Liver (tissue), 8 donors: ENCODE measurements at regions not wholly inside any gene's neighbourhood (a gene's known extent, or its start where the extent isn't known, plus 50 kb on each side); places are given as distances from the start of the nearest gene placed in this dataset.

Experiments
- DNase-seq: peaks from one replicate; pipeline ENCODE4 v3.0.0-alpha.2; 2017; ENCODE audit warnings: low spot score
- H3K27ac ChIP-seq, 2 donors: one replicate each; pipeline ENCODE4 v1.7.0; 2013; ENCODE audit warnings: inconsistent platforms in 2 of 2, low read length in 2 of 2, control low read depth in 1 of 2, low read depth in 1 of 2, mild to moderate bottlenecking in 1 of 2
- H3K27me3 ChIP-seq, 4 donors: one replicate each; pipeline versions ENCODE4 v1.6.1 to v1.7.0; 2013; ENCODE audit warnings: low read length in 3 of 4, inconsistent platforms in 1 of 4, mild to moderate bottlenecking in 1 of 4, moderate library complexity in 1 of 4; ENCODE audit not compliant: control insufficient read depth in 4 of 4, insufficient read depth in 4 of 4
- H3K36me3 ChIP-seq, 4 donors: one replicate each; pipeline versions ENCODE4 v1.6.1 to v1.7.0; 2013; ENCODE audit warnings: low read length in 3 of 4, mild to moderate bottlenecking in 3 of 4, low read depth in 1 of 4, moderate library complexity in 1 of 4; ENCODE audit not compliant: control insufficient read depth in 4 of 4, insufficient read depth in 3 of 4
- H3K4me1 ChIP-seq, 4 donors: one replicate each; pipeline versions ENCODE4 v1.6.1 to v1.7.0; 2013; ENCODE audit warnings: low read length in 3 of 4, mild to moderate bottlenecking in 3 of 4, moderate library complexity in 1 of 4; ENCODE audit not compliant: control insufficient read depth in 4 of 4, insufficient read depth in 4 of 4
- H3K4me3 ChIP-seq, 3 donors: one replicate each; pipeline versions ENCODE4 v1.6.1 to v1.7.0; 2013; ENCODE audit warnings: low read length in 3 of 3, control low read depth in 1 of 3, low read depth in 1 of 3, mild to moderate bottlenecking in 1 of 3
- H3K9ac ChIP-seq, 2 donors: one replicate each; pipeline ENCODE4 v1.7.0; 2013; ENCODE audit warnings: low read length in 2 of 2, mild to moderate bottlenecking in 2 of 2, moderate library complexity in 2 of 2, control low read depth in 1 of 2, low read depth in 1 of 2
- H3K9me3 ChIP-seq, 4 donors: one replicate each; pipeline versions ENCODE4 v1.6.1 to v1.7.0; 2013; ENCODE audit warnings: low read length in 3 of 4; ENCODE audit not compliant: control insufficient read depth in 4 of 4
- ATF3 ChIP-seq: IDR thresholded peaks from 2 replicates; pipeline ENCODE4 v1.6.1; 2016; ENCODE audit warnings: antibody characterized with exemption
- CTCF ChIP-seq: fragments of 150-350 bp; IDR thresholded peaks from 2 replicates; pipeline ENCODE4 v1.5.1; 2017; ENCODE audit warnings: improper control_type of control experiment, low read depth, low read length; ENCODE audit not compliant: missing input control
- EGR1 ChIP-seq, 2 donors: IDR thresholded peaks; 2 replicates each; pipeline ENCODE4 v1.6.1; 2016 to 2018; ENCODE audit warnings: antibody characterized with exemption in 2 of 2, low read depth in 2 of 2
- FOXA1 ChIP-seq: IDR thresholded peaks from 2 replicates; pipeline ENCODE4 v1.6.1; 2016; ENCODE audit warnings: antibody characterized with exemption
- FOXA2 ChIP-seq: IDR thresholded peaks from 2 replicates; pipeline ENCODE4 v1.6.1; 2016; ENCODE audit warnings: antibody characterized with exemption
- GABPA ChIP-seq, 2 donors: IDR thresholded peaks in 1 of 2; conservative IDR thresholded peaks in 1 of 2; 2 replicates each; pipeline ENCODE4 v1.6.1; 2016; ENCODE audit warnings: antibody characterized with exemption in 2 of 2, mild to moderate bottlenecking in 1 of 2, moderate library complexity in 1 of 2
- HNF4A ChIP-seq, 2 donors: conservative IDR thresholded peaks; 2 replicates each; pipeline ENCODE4 v1.6.1; 2016; ENCODE audit warnings: antibody characterized with exemption in 2 of 2, mild to moderate bottlenecking in 2 of 2
- HNF4G ChIP-seq: IDR thresholded peaks from 2 replicates; pipeline ENCODE4 v1.6.1; 2016; ENCODE audit warnings: antibody characterized with exemption
- JUND ChIP-seq, 2 donors: IDR thresholded peaks; 2 replicates each; pipeline ENCODE4 v1.6.1; 2016; ENCODE audit warnings: antibody characterized with exemption in 2 of 2
- MAX ChIP-seq: IDR thresholded peaks from 2 replicates; pipeline ENCODE4 v1.6.1; 2016; ENCODE audit warnings: antibody characterized with exemption
- NR2F2 ChIP-seq: IDR thresholded peaks from 2 replicates; pipeline ENCODE4 v1.6.1; 2016; ENCODE audit warnings: antibody characterized with exemption
- RAD21 ChIP-seq, 2 donors: IDR thresholded peaks; 2 replicates each; pipeline ENCODE4 v1.6.1; 2016; ENCODE audit warnings: antibody characterized with exemption in 2 of 2, mild to moderate bottlenecking in 2 of 2
- REST ChIP-seq: IDR thresholded peaks from 2 replicates; pipeline ENCODE4 v1.6.1; 2016; ENCODE audit warnings: antibody characterized with exemption, mild to moderate bottlenecking
- RXRA ChIP-seq, 2 donors: IDR thresholded peaks; 2 replicates each; pipeline ENCODE4 v1.6.1; 2017 to 2018; ENCODE audit warnings: antibody characterized with exemption in 2 of 2, mild to moderate bottlenecking in 1 of 2
- SP1 ChIP-seq: IDR thresholded peaks from 2 replicates; pipeline ENCODE4 v1.6.1; 2018; ENCODE audit warnings: antibody characterized with exemption, mild to moderate bottlenecking
- TAF1 ChIP-seq: conservative IDR thresholded peaks from 2 replicates; pipeline ENCODE4 v1.6.1; 2016; ENCODE audit warnings: antibody characterized with exemption, mild to moderate bottlenecking
- YY1 ChIP-seq: IDR thresholded peaks from 2 replicates; pipeline ENCODE4 v1.6.1; 2016; ENCODE audit warnings: antibody characterized with exemption, mild to moderate bottlenecking
- ZBTB33 ChIP-seq: IDR thresholded peaks from 2 replicates; pipeline ENCODE4 v1.6.1; 2016; ENCODE audit warnings: antibody characterized with exemption
- WGBS: extraction: QIAGEN DNeasy Blood & Tissue Kit; methylation state at CpG from one replicate; pipeline ENCODE4 v1.1.7; 2013; 5-methylcytosine and 5-hydroxymethylcytosine counted together
- donor health status: healthy.
- donor health status: healthy.
- donor health status: healthy.
- donor health status: healthy.
- donor health status: healthy.

- Histone ChIP-seq H3K36me3 (no peaks in the 10 kb centered on the region), H3K4me3 (no peak overlapping the region), H3K9me3 (peaks cover 0 to 3% (median under 1%) of the 10 kb centered on the region in 4 donors), H3K27me3 (peaks cover 0 to 2% (median 0%) of the 10 kb centered on the region in 4 donors), H3K27ac (no peak overlapping the region), H3K4me1 (no peaks in the 10 kb centered on the region), H3K9ac (no peak overlapping the region)
- no peak for DNase-seq
- 69% methylated on average over 9 of the region's 9 CpGs for WGBS
- TF ChIP-seq SP1: no peak
- TF ChIP-seq RXRA (IDR thresholded peaks at IDR 0.05): no peak
- no peak for TF ChIP-seq TAF1
- no peak for TF ChIP-seq CTCF
- no peak for TF ChIP-seq MAX
- TF ChIP-seq FOXA2: no peak
- TF ChIP-seq HNF4A (conservative IDR thresholded peaks at IDR 0.05): no peak
- TF ChIP-seq ATF3: no peak
- TF ChIP-seq EGR1 (IDR thresholded peaks at IDR 0.05; ENCODE audit: low read depth in 2 of 2): no peak
- no peak for TF ChIP-seq FOXA1
- no peak for TF ChIP-seq HNF4G
- TF ChIP-seq NR2F2: no peak
- TF ChIP-seq REST: no peak
- no peak for TF ChIP-seq GABPA (IDR thresholded peaks at IDR 0.05 in 1 of 2, conservative IDR thresholded peaks at IDR 0.05 in 1 of 2)
- no peak for TF ChIP-seq JUND (IDR thresholded peaks at IDR 0.05)
- no peak for TF ChIP-seq YY1
- TF ChIP-seq ZBTB33: no peak
- TF ChIP-seq RAD21 (IDR thresholded peaks at IDR 0.05): no peak
These were observed 1337.2 kb downstream of the TBC1D22A start for GRCh38 chr22:48099671-48100070.
